Adrenal gland (tissue), 9 donors: ENCODE measurements at regions not wholly inside any gene's neighbourhood (a gene's known extent, or its start where the extent isn't known, plus 50 kb on each side); places are given as distances from the start of the nearest gene placed in this dataset.

Experiments used
- DNase-seq, 7 donors: peaks; one replicate each; pipeline ENCODE4 v3.0.0-alpha.2; 2019 to 2020
- H3K27ac ChIP-seq, 5 donors: fragments of 200-600 bp; sonication (generic) in 4 of 5; 1 replicate in 3 of 5; 2 replicates in 2 of 5; pipeline versions ENCODE4 v1.5.1 to v1.8.0; 2016 to 2020; ENCODE audit warnings: mild to moderate bottlenecking in 1 of 5
- H3K27me3 ChIP-seq: fragments of 200-600 bp; 2 replicates; pipeline ENCODE4 v1.8.0; 2021
- H3K36me3 ChIP-seq, 2 donors: fragments of 200-600 bp; replicated peaks in 1 of 2; 1 replicate in 1 of 2; 2 replicates in 1 of 2; pipeline versions ENCODE4 v1.5.1 to v1.8.0; 2018 to 2022
- H3K4me1 ChIP-seq, 2 donors: fragments of 200-600 bp; replicated peaks in 1 of 2; 1 replicate in 1 of 2; 2 replicates in 1 of 2; pipeline versions ENCODE4 v1.5.1 to v1.8.0; 2018 to 2021
- H3K4me3 ChIP-seq, 4 donors: fragments of 200-600 bp; sonication (generic) in 3 of 4; one replicate each; pipeline ENCODE4 v1.5.1; 2016 to 2018
- H3K9me3 ChIP-seq, 3 donors: fragments of 200-600 bp; sonication (generic) in 1 of 3; replicated peaks in 1 of 3; 1 replicate in 2 of 3; 2 replicates in 1 of 3; pipeline versions ENCODE4 v1.5.1 to v1.8.0; 2016 to 2021
- POLR2A ChIP-seq, 2 donors: fragments of 450-650 bp; IDR thresholded peaks; one replicate each; pipeline ENCODE4 v1.6.1; 2017; ENCODE audit warnings: antibody characterized with exemption in 2 of 2, mild to moderate bottlenecking in 2 of 2, moderate library complexity in 1 of 2
- WGBS, 4 donors: extraction: QIAGEN DNeasy Blood & Tissue Kit in 2 of 4; methylation state at CpG; one replicate each; pipeline versions ENCODE4 v1.1.5 to v1.1.7; 2013 to 2017; 5-methylcytosine and 5-hydroxymethylcytosine counted together
- intact Hi-C, 2 donors: fragments of 100-400 bp; cut with DNase I; formaldehyde crosslinking; loops; one replicate each; pipeline versions ENCODE4 v1.14.1 to v1.15.0; 2022 to 2023
- TF ChIP-seq, protein P1 (sequence below), 6 experiments: fragments of 450-650 bp in 4 of 6; fragments of 200-600 bp in 2 of 6; sonication (generic) in 1 of 6; IDR thresholded peaks; 1 replicate in 5 of 6; 2 replicates in 1 of 6; pipeline versions ENCODE4 v1.5.1 to v1.8.0; 2016 to 2021; ENCODE audit warnings: antibody characterized with exemption in 6 of 6, mild to moderate bottlenecking in 2 of 6, moderate library complexity in 1 of 6
- donor health status: healthy with polysubstance abuse.
- donor health status: Bipolar disorder and iron deficiency.
- donor health status: DM: yes; HTN: yes; CAD: no.
- donor health status: DM: no; HTN: no; CAD: no.
- donor health status: DM: no; HTN: no; CAD: no.

DNA sequence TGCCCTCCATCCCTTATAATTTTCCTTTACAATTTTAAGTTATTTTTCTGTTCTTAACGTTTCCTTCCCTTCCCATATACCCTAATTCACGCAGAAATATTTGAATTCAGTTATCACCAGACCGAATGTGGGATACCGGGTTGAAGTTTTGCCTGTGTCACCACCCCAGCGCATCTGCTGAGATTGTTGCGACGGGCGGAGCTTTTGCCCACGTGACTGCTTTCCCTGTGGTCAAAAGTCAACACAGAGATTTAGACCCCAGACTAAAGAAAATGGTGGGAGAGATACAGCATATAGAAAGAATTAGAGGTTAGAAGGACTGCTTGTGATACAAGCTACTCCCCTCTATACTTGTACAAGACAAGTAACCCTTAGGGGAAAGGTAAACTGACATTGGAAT, 326.4 kb upstream of the CTNND2 start:
- Histone ChIP-seq H3K27me3 (no peaks in the 10 kb centered on the region), H3K36me3 (no peaks in the 10 kb centered on the region), H3K27ac (no peak overlapping the region), H3K4me1 (no peaks in the 10 kb centered on the region), H3K4me3 (no peak overlapping the region), H3K9me3 (no peaks in the 10 kb centered on the region)
- TF ChIP-seq POLR2A (IDR thresholded peaks at IDR 0.05): no peak
- TF ChIP-seq, protein P1, sequence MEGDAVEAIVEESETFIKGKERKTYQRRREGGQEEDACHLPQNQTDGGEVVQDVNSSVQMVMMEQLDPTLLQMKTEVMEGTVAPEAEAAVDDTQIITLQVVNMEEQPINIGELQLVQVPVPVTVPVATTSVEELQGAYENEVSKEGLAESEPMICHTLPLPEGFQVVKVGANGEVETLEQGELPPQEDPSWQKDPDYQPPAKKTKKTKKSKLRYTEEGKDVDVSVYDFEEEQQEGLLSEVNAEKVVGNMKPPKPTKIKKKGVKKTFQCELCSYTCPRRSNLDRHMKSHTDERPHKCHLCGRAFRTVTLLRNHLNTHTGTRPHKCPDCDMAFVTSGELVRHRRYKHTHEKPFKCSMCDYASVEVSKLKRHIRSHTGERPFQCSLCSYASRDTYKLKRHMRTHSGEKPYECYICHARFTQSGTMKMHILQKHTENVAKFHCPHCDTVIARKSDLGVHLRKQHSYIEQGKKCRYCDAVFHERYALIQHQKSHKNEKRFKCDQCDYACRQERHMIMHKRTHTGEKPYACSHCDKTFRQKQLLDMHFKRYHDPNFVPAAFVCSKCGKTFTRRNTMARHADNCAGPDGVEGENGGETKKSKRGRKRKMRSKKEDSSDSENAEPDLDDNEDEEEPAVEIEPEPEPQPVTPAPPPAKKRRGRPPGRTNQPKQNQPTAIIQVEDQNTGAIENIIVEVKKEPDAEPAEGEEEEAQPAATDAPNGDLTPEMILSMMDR (IDR thresholded peaks at IDR 0.05): no peak
- WGBS, 4 donors: 74 to 80% (median 77%) methylated on average over 9 of the region's 9 CpGs
- DNase-seq: no peak
- intact Hi-C loops: no loop called here

DNA sequence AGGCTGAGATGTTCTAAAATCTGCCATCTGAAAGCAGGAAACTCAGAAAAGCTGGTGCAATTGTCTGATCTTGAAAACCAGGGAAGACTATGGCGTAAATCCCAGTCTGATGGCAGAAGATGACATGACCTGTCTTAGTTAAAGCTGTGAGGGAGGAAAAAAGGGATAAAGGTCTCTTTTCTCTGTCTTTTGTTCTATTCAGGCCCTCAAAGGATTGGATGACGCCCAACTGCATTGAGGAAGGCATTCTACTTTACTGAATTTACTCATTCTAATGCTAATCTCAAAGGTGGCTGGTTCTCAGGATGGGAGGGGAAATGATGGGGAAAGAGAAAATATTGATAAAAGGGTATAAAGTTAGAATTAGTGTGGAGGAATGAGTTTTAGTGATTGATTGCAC, 312.8 kb upstream of the CTNND2 start:
- Histone ChIP-seq H3K27me3 (no peaks in the 10 kb centered on the region), H3K27ac (no peak overlapping the region), H3K4me3 (no peak overlapping the region), H3K4me1 (no peaks in the 10 kb centered on the region), H3K9me3 (no peaks in the 10 kb centered on the region), H3K36me3 (no peaks in the 10 kb centered on the region)
- TF ChIP-seq, protein P1 (IDR thresholded peaks at IDR 0.05): no peak
- TF ChIP-seq POLR2A (IDR thresholded peaks at IDR 0.05): no peak
- 46 to 84% (median 58%) methylated on average over 2 of the region's 2 CpGs for WGBS, 4 donors
- intact Hi-C loops: no loop called here
- no peak for DNase-seq

DNA sequence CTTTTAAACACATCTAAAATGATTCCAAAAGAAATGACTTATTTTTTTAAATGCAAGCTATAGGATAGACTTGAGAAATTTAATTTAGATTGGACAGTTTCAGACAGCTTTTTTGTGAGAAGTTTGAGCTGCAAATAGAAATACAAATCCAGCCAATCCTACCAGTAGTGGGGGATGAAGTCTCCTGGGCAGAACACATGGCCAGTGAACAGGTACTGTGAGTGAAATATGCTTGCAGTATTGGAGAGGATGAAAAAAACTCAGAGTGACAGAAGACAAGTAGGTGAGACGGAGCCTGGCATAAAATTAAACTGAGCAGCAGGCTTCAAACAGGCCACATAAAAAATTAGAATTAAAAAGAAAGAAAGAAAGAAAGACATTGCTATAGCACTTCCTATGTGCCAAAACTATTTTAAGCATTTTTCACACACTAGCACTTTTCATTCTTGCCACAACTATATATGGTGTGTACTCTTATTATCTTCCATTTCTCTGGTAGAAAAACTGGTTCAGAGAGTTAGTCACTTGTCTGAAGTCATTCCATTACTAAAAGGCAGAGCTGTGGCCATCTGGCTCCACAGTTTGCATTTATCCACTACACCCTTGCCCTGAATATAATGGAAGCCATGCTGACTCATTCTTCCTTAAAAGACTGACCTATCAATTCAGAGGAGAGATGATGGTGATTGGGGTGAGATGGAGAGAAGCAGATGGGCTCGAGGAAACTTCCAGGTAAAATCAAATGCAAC, 310.2 kb upstream of the CTNND2 start:
- WGBS, 4 donors: 58 to 75% (median 70%) methylated on average over 2 of the region's 2 CpGs
- H3K4me3 ChIP-seq: no peak overlapping the region
- no peaks in the 10 kb centered on the region for H3K9me3 ChIP-seq
- no peak overlapping the region for H3K27ac ChIP-seq
- H3K27me3 ChIP-seq: no peaks in the 10 kb centered on the region
- DNase-seq: no peak
- H3K4me1 ChIP-seq: no peaks in the 10 kb centered on the region
- intact Hi-C loops: no loop called here
- TF ChIP-seq POLR2A (IDR thresholded peaks at IDR 0.05): no peak
- TF ChIP-seq, protein P1 (IDR thresholded peaks at IDR 0.05): no peak
- no peaks in the 10 kb centered on the region for H3K36me3 ChIP-seq

DNA sequence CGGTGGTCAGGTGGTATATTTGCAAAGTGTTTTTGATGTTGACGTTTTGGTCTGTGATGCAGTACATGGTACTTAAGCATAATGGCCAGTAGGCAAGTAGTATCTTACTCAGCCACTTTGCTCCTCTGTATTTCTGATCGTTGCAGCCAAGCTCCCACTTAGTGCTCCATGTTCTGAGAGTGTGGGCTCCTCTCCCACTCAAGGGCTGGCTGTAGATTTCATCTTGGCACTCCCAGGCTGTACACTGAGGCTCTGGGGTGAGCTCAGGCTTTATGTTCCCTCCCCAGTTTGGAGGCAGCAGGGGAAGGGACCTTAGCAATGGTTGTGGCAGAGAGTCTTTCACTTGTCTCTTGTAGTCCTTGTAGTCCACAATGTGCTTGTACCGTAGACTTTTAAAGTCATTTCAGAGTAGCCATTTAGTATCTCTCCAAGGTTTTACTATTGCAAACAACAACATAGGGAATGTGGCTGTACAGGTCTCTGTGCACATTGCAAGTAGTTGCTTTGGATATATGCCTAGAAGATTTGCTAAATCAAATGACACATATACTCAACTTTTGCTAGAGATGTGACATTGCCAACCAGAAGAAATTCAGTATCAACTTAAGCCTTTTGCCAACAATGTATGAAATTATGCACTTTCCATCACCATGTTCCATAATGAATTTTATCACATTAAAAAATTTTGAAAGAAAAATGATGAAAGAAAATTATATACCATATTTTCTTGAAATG, 304.3 kb upstream of the CTNND2 start:
- Histone ChIP-seq H3K27me3 (no peaks in the 10 kb centered on the region), H3K4me1 (no peaks in the 10 kb centered on the region), H3K36me3 (no peaks in the 10 kb centered on the region), H3K27ac (no peak overlapping the region), H3K9me3 (no peaks in the 10 kb centered on the region), H3K4me3 (no peak overlapping the region)
- DNase-seq: no peak
- TF ChIP-seq, protein P1 (IDR thresholded peaks at IDR 0.05): no peak
- no peak for TF ChIP-seq POLR2A (IDR thresholded peaks at IDR 0.05)
- 65 to 78% (median 73%) methylated on average over 3 to 4 of the region's 4 CpGs for WGBS, 4 donors
- intact Hi-C loops: no loop called here
